B cell (primary cell): ENCODE measurements at regions not wholly inside any gene's neighbourhood (a gene's known extent, or its start where the extent isn't known, plus 50 kb on each side); places are given as distances from the start of the nearest gene placed in this dataset.

Source experiments
- ATAC-seq: fragments of 200-7000 bp; cut with Tn5 transposase; one replicate; pipeline ENCODE4 v1.10.0; 2021; ENCODE audit warnings: low read depth, mild to moderate bottlenecking, moderate number of reproducible peaks, moderate library complexity
- CTCF ChIA-PET: fragments of 350-600 bp; sonication (Branson Sonifier 250); formaldehyde crosslinking; loops from one replicate; lab custom pipeline; 2021; ENCODE audit warnings: antibody characterized with exemption, inconsistent platforms; lab: Charles Lee
- POLR2A ChIA-PET: fragments of 350-600 bp; sonication (Branson Sonifier 250); formaldehyde crosslinking; loops from one replicate; lab custom pipeline; 2021; ENCODE audit warnings: antibody characterized with exemption; lab: Charles Lee
- DNase-seq: peaks from one replicate; pipeline ENCODE4 v3.0.0; 2013
- H2AFZ ChIP-seq: 2 replicates; pipeline ENCODE4 v1.6.1; 2012; ENCODE audit warnings: mild to moderate bottlenecking, low read depth, low read length; ENCODE audit not compliant: insufficient read depth, poor library complexity, severe bottlenecking
- H3K27ac ChIP-seq, 2 donors: 1 replicate in 1 of 2; 2 replicates in 1 of 2; pipeline ENCODE4 v1.5.1; 2012 to 2013; ENCODE audit warnings: low read length in 2 of 2, mild to moderate bottlenecking in 2 of 2, moderate library complexity in 1 of 2
- H3K27me3 ChIP-seq, 4 experiments: fragments of 200-600 bp in 1 of 4; sonication (generic) in 1 of 4; replicated peaks in 1 of 4; 1 replicate in 2 of 4; 2 replicates in 2 of 4; pipeline versions ENCODE4 v1.6.1 to v1.7.0; 2013 to 2016; ENCODE audit warnings: low read length in 3 of 4, mild to moderate bottlenecking in 2 of 4, mixed read lengths in 1 of 4, moderate library complexity in 1 of 4; ENCODE audit not compliant: insufficient read depth in 4 of 4, control insufficient read depth in 3 of 4; ENCODE audit errors: control extremely low read depth in 1 of 4
- H3K36me3 ChIP-seq, 2 experiments: replicated peaks in 1 of 2; 1 replicate in 1 of 2; 2 replicates in 1 of 2; pipeline versions ENCODE4 v1.6.1 to v1.7.1; 2013; ENCODE audit warnings: low read length in 1 of 2; ENCODE audit not compliant: insufficient read depth in 2 of 2, control insufficient read depth in 1 of 2; ENCODE audit errors: control extremely low read depth in 1 of 2, extremely low read depth in 1 of 2
- H3K4me1 ChIP-seq, 2 donors: fragments of 200-600 bp in 1 of 2; sonication (generic) in 1 of 2; 1 replicate in 1 of 2; 2 replicates in 1 of 2; pipeline versions ENCODE4 v1.5.1 to v1.6.1; 2013 to 2017; ENCODE audit warnings: low read length in 2 of 2; ENCODE audit not compliant: control insufficient read depth in 2 of 2, insufficient read depth in 2 of 2
- H3K4me2 ChIP-seq: replicated peaks from 2 replicates; pipeline ENCODE3; 2012; ENCODE audit warnings: mild to moderate bottlenecking, low read depth, low read length; ENCODE audit not compliant: poor library complexity, severe bottlenecking
- H3K4me3 ChIP-seq, 5 experiments: fragments of 200-600 bp in 1 of 5; sonication (generic) in 1 of 5; 1 replicate in 3 of 5; 2 replicates in 2 of 5; pipeline versions ENCODE4 v1.5.1 to v1.7.0; 2011 to 2016; ENCODE audit warnings: low read length in 4 of 5, mild to moderate bottlenecking in 4 of 5, low read depth in 2 of 5, control low read depth in 1 of 5, moderate library complexity in 1 of 5; ENCODE audit not compliant: insufficient read depth in 1 of 5; ENCODE audit errors: control extremely low read depth in 1 of 5, extremely low read depth in 1 of 5
- H3K79me2 ChIP-seq: fragments of 200-600 bp; sonication (generic); one replicate; pipeline ENCODE4 v1.6.0; 2016; ENCODE audit warnings: low read length; ENCODE audit not compliant: control insufficient read depth, insufficient read depth
- H3K9ac ChIP-seq: fragments of 200-600 bp; sonication (generic); 2 replicates; pipeline ENCODE4 v1.6.1; 2017; ENCODE audit warnings: mild to moderate bottlenecking, low read length, moderate library complexity
- H3K9me3 ChIP-seq, 3 donors: one replicate each; pipeline versions ENCODE4 v1.6.1 to v1.7.1; 2013; ENCODE audit warnings: low read length in 2 of 3; ENCODE audit not compliant: control insufficient read depth in 2 of 3, insufficient read depth in 1 of 3; ENCODE audit errors: control extremely low read depth in 1 of 3
- H4K20me1 ChIP-seq: 2 replicates; pipeline ENCODE4 v1.6.0; 2012; ENCODE audit warnings: mild to moderate bottlenecking, low read length; ENCODE audit not compliant: insufficient read depth, control insufficient read depth, poor library complexity, severe bottlenecking
- H3K27ac Mint-ChIP-seq: one replicate; pipeline ENCODE4 v1.8.0; 2021; ENCODE audit warnings: mixed read lengths
- H3K27me3 Mint-ChIP-seq: one replicate; pipeline ENCODE4 v1.8.0; 2021; ENCODE audit warnings: mixed read lengths
- H3K4me1 Mint-ChIP-seq: one replicate; pipeline ENCODE4 v1.8.0; 2021; ENCODE audit warnings: mixed read lengths
- H3K4me3 Mint-ChIP-seq: one replicate; pipeline ENCODE4 v1.8.0; 2021; ENCODE audit warnings: mixed read lengths
- H3K9me3 Mint-ChIP-seq: one replicate; pipeline ENCODE4 v1.8.0; 2022; ENCODE audit warnings: mixed read lengths; ENCODE audit not compliant: insufficient read depth
- EZH2 ChIP-seq: IDR thresholded peaks from 2 replicates; pipeline ENCODE4 v1.6.1; 2012; ENCODE audit warnings: borderline replicate concordance, low read depth, mild to moderate bottlenecking, moderate library complexity, low read length; ENCODE audit not compliant: insufficient read depth, poor library complexity, severe bottlenecking
- WGBS: methylation state at CpG from one replicate; pipeline ENCODE4 v1.1.5; 2013; ENCODE audit warnings: missing lambda C conversion rate; ENCODE audit not compliant: insufficient coverage; 5-methylcytosine and 5-hydroxymethylcytosine counted together
- intact Hi-C: fragments of 100-400 bp; cut with micrococcal nuclease; formaldehyde crosslinking; loops from one replicate; pipeline ENCODE4 v1.10.0; 2022
- TF ChIP-seq, protein P1 (sequence below): fragments of 200-600 bp; IDR thresholded peaks from one replicate; pipeline ENCODE4 v1.8.0; 2022; ENCODE audit warnings: antibody characterized with exemption, mild to moderate bottlenecking

DNA sequence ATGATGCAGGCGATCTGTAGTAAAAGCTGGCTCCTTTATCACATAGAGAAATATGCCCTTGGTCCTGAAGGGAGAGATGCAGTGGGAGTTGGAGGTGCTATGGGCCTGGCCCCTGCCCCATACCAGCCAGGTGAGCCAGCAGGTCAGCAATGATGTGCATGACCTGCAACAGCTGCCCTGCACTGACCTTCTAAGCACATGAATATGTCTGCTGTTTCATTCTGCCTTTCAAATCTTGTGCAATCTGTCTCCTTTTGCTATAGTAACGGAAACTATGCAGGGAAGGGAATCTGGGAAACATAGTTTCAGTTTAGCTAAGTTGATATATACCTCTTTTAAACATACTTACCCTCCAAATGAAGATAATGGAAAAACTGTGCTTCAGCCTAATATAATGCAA is 235.2 kb downstream of the TDRD15 start:
- DNase-seq: no peak
- no peak overlapping the region for H3K4me3 Mint-ChIP-seq
- no peaks in the 10 kb centered on the region for H3K27me3 ChIP-seq
- no peak for ATAC-seq
- H3K27ac ChIP-seq: no peak overlapping the region
- no peak overlapping the region for H3K27ac Mint-ChIP-seq
- POLR2A ChIA-PET: no interaction called here
- no peaks in the 10 kb centered on the region for H3K36me3 ChIP-seq
- H4K20me1 ChIP-seq: no peaks in the 10 kb centered on the region
- no peak overlapping the region for H3K4me3 ChIP-seq
- H3K79me2 ChIP-seq: no peaks in the 10 kb centered on the region
- H3K27me3 Mint-ChIP-seq: no peaks in the 10 kb centered on the region
- WGBS: no CpG with 5 or more reads among the region's 2 CpGs
- no peak overlapping the region for H3K9ac ChIP-seq
- H2AFZ ChIP-seq: no peak overlapping the region
- no peak for TF ChIP-seq EZH2
- no peak overlapping the region for H3K4me2 ChIP-seq
- no peaks in the 10 kb centered on the region for H3K4me1 Mint-ChIP-seq
- H3K4me1 ChIP-seq: no peaks in the 10 kb centered on the region
- H3K9me3 Mint-ChIP-seq: no peaks in the 10 kb centered on the region
- H3K9me3 ChIP-seq: no peaks in the 10 kb centered on the region
- intact Hi-C loops: no loop called here
- CTCF ChIA-PET: interaction anchor here (1.3 kb wide), 1 partner anchor 14 kb away, joined by 3 read pairs; no protein-coding TSS in a partner anchor

DNA sequence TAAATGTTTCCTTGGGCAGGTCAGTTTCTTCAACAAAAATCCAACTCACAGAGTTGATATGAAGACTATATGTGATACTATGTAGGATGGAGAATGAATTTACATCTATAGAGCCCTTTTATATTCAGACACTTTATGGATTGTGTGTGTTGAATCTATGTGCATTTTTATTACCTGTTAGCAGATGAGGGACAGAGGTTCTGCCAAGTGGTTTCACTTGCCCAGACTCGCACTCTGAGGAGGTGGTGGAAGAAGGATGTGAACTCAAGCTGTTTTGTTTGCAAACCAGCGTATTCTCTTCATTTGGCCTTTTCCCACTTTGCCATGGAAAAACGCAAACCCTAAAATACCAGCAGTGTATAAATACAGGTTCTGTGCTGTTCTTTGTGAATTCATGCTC is 237.6 kb downstream of the TDRD15 start:
- H3K9ac ChIP-seq: no peak overlapping the region
- intact Hi-C loops: no loop called here
- H3K4me2 ChIP-seq: no peak overlapping the region
- no peaks in the 10 kb centered on the region for H3K9me3 ChIP-seq
- Mint-ChIP-seq H3K27me3 (no peaks in the 10 kb centered on the region), H3K27ac (no peak overlapping the region), H3K4me1 (no peaks in the 10 kb centered on the region), H3K4me3 (no peak overlapping the region), H3K9me3 (no peaks in the 10 kb centered on the region)
- no peaks in the 10 kb centered on the region for H3K79me2 ChIP-seq
- H3K4me3 ChIP-seq: no peak overlapping the region
- ATAC-seq: no peak
- no peak for TF ChIP-seq EZH2
- TF ChIP-seq, protein P1, sequence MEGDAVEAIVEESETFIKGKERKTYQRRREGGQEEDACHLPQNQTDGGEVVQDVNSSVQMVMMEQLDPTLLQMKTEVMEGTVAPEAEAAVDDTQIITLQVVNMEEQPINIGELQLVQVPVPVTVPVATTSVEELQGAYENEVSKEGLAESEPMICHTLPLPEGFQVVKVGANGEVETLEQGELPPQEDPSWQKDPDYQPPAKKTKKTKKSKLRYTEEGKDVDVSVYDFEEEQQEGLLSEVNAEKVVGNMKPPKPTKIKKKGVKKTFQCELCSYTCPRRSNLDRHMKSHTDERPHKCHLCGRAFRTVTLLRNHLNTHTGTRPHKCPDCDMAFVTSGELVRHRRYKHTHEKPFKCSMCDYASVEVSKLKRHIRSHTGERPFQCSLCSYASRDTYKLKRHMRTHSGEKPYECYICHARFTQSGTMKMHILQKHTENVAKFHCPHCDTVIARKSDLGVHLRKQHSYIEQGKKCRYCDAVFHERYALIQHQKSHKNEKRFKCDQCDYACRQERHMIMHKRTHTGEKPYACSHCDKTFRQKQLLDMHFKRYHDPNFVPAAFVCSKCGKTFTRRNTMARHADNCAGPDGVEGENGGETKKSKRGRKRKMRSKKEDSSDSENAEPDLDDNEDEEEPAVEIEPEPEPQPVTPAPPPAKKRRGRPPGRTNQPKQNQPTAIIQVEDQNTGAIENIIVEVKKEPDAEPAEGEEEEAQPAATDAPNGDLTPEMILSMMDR: no peak
- no peak overlapping the region for H2AFZ ChIP-seq
- H3K27me3 ChIP-seq: no peaks in the 10 kb centered on the region
- ChIA-PET POLR2A (no interaction called here), CTCF (no interaction called here)
- no peaks in the 10 kb centered on the region for H3K36me3 ChIP-seq
- no peak overlapping the region for H3K27ac ChIP-seq
- WGBS: 100% methylated on average over 1 of the region's 3 CpGs
- DNase-seq: no peak
- H3K4me1 ChIP-seq: no peaks in the 10 kb centered on the region
- no peaks in the 10 kb centered on the region for H4K20me1 ChIP-seq
